ENCODE measurements at regions not wholly inside any gene's neighbourhood (a gene's known extent, or its start where the extent isn't known, plus 50 kb on each side); places are given as distances from the start of the nearest gene placed in this dataset.

- peak; percentile 87 for DNase-seq (ENCODE audit: extremely low spot score, unreplicated experiment)
- peak overlapping the region; percentile 79 for H3K27ac Mint-ChIP-seq (ENCODE audit: unreplicated experiment)
- H3K9me3 Mint-ChIP-seq (ENCODE audit: unreplicated experiment), result no peaks in the 10 kb centered on the region
Measured at GRCh38 chr4:153142700-153143438, 61.4 kb upstream of the TRIM2 start.

GRCh38 chr4:153143527-153144348 is 60.5 kb upstream of the TRIM2 start:
- peak overlapping the region; percentile 79 for H3K27ac Mint-ChIP-seq (ENCODE audit: unreplicated experiment)
- H3K4me3 Mint-ChIP-seq (ENCODE audit: unreplicated experiment), result no peak overlapping the region
- no peaks in the 10 kb centered on the region for H3K27me3 Mint-ChIP-seq (ENCODE audit: unreplicated experiment)
- H3K9me3 Mint-ChIP-seq (ENCODE audit: unreplicated experiment), result no peaks in the 10 kb centered on the region
- peaks cover 18% of the 10 kb centered on the region for H3K4me1 Mint-ChIP-seq (ENCODE audit: unreplicated experiment)
- H3K36me3 Mint-ChIP-seq (ENCODE audit: unreplicated experiment), result no peaks in the 10 kb centered on the region
- no peak for DNase-seq (ENCODE audit: extremely low spot score, unreplicated experiment)
- TF ChIP-seq CTCF (IDR thresholded peaks at IDR 0.05), result no peak

More at GRCh38 chr4:153142700-153143438, 61.4 kb upstream of the TRIM2 start:
- H3K36me3 Mint-ChIP-seq (ENCODE audit: unreplicated experiment), result no peaks in the 10 kb centered on the region
- no peaks in the 10 kb centered on the region for H3K27me3 Mint-ChIP-seq (ENCODE audit: unreplicated experiment)
- peak; percentile 97 for TF ChIP-seq CTCF (IDR thresholded peaks at IDR 0.05)
- H3K4me3 Mint-ChIP-seq (ENCODE audit: unreplicated experiment), result no peak overlapping the region
- H3K4me1 Mint-ChIP-seq (ENCODE audit: unreplicated experiment), result peaks cover 19% of the 10 kb centered on the region

- H3K4me1 Mint-ChIP-seq (ENCODE audit: unreplicated experiment), result peaks cover 18% of the 10 kb centered on the region
- no peak overlapping the region for H3K27ac Mint-ChIP-seq (ENCODE audit: unreplicated experiment)
- H3K9me3 Mint-ChIP-seq (ENCODE audit: unreplicated experiment), result no peaks in the 10 kb centered on the region
- TF ChIP-seq CTCF (IDR thresholded peaks at IDR 0.05), result no peak
- no peaks in the 10 kb centered on the region for H3K27me3 Mint-ChIP-seq (ENCODE audit: unreplicated experiment)
- DNase-seq (ENCODE audit: extremely low spot score, unreplicated experiment), result no peak
- H3K4me3 Mint-ChIP-seq (ENCODE audit: unreplicated experiment), result no peak overlapping the region
- no peaks in the 10 kb centered on the region for H3K36me3 Mint-ChIP-seq (ENCODE audit: unreplicated experiment)
Measured at GRCh38 chr4:153146031-153146430, 58.2 kb upstream of the TRIM2 start.

- H3K27me3 Mint-ChIP-seq (ENCODE audit: unreplicated experiment), result no peaks in the 10 kb centered on the region
- no peak overlapping the region for H3K27ac Mint-ChIP-seq (ENCODE audit: unreplicated experiment)
Measured at GRCh38 chr4:153146961-153147360, 57.3 kb upstream of the TRIM2 start.

More at GRCh38 chr4:153146961-153147360, 57.3 kb upstream of the TRIM2 start:
- peaks cover 22% of the 10 kb centered on the region for H3K4me1 Mint-ChIP-seq (ENCODE audit: unreplicated experiment)
- H3K4me3 Mint-ChIP-seq (ENCODE audit: unreplicated experiment), result no peak overlapping the region
- TF ChIP-seq CTCF (IDR thresholded peaks at IDR 0.05), result no peak
- H3K9me3 Mint-ChIP-seq (ENCODE audit: unreplicated experiment), result no peaks in the 10 kb centered on the region
- H3K36me3 Mint-ChIP-seq (ENCODE audit: unreplicated experiment), result no peaks in the 10 kb centered on the region
- DNase-seq (ENCODE audit: extremely low spot score, unreplicated experiment), result no peak

All from osteocyte (in vitro differentiated cells).